ENCODE measurements at regions not wholly inside any gene's neighbourhood (a gene's known extent, or its start where the extent isn't known, plus 50 kb on each side); places are given as distances from the start of the nearest gene placed in this dataset.
"Not testable (repeated sequence)": the region's sequence is repeated elsewhere in the genome, so short reads cannot be mapped to it uniquely, and the experiment has no call there.

DNA sequence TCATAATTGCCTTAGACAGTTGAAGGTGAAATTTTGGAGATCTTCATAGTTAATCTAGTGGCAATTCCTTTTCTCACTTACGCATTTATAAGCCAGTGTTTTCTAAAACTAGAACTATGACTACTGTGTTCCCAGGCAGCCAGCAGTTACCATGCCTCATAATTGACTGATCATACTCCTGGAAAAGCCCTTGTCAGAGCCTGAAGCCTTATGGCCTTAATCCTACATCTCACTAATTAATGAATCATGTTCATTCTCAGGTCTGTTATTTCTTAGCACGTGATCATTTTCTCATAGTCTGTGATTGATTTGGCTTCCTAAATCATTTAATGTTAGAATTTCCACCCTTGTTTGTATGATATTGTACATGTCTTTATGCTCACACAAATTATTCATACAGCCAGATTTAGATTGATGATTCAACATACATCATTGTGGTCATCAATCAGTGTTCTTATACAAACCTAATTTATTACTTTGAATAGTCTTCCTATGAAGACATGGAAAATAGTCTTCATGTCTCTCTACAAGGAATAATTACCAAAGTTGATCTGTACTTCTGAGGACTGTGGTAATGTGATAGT lies 132.6 kb upstream of the ASCC3 start:
- DNase-seq (ENCODE audit: low spot score), result no peak

DNA sequence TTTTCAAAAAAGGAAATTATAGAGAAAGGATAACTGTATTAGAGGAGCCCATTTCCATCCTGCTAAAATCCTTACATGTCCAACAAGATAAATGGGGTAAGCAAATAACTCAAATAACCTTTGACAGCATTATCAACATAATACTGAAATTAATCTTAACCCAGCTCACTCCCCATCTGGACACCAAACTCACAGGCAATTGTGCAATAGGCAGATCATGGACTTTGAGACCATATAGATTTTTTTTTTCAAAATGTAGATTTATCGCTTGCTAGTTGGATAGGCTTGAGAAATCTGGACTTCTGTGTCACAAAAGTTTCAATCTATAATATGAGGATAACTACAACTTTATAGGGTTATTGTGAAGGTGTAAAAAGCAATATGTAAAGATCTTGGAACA lies 134.4 kb upstream of the ASCC3 start:
- DNase-seq (ENCODE audit: low spot score), result no peak

- DNase-seq (ENCODE audit: low spot score), result no peak
Observed at GRCh38 chr6:101016163-101016562, 135.0 kb upstream of the ASCC3 start.

GRCh38 chr6:101018157-101018556 lies 137.0 kb upstream of the ASCC3 start:
- DNase-seq (ENCODE audit: low spot score), result no peak

DNA sequence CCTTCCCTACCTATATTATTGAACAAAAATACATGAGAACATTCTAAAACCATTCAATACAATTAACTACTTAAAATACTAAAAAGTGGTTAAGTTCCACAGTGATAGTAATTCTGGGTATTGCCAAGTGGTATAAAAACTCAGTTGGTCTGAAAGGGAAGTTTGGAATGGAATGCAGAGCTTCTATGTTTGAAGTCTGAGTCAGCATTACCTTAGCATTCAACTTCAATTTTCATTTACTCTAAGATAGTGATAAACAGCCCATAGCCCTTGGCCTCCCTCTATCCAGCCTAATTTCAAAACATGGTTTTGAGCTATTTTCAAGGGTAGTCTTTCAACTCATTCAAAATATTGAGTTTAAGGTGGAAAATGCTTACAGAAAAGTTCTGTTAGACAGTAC lies 140.4 kb upstream of the ASCC3 start:
- DNase-seq (ENCODE audit: low spot score), result no peak

- DNase-seq (ENCODE audit: low spot score), result no peak
Observed at GRCh38 chr6:101042966-101043365, 161.8 kb upstream of the ASCC3 start.

DNA sequence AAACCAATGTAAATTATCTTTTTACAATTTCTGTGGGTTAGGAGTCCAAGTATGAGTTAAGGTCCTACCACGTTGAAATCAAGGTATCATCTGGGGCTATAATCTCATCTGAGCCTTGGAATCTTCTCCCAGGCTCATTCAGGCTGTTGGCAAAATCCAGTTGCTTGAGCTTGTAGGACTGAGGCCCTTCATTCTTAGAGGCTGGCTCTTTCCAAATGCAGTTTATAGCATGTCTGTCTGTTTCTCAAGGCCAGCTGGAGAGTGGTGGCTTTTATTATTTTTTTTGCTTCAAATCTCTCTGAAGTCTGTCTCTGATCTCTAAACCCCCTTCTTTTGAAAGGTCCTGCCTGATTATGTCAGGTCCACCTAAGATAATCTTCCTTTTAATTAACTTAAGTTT lies 177.2 kb upstream of the ASCC3 start:
- DNase-seq (ENCODE audit: low spot score), result no peak

DNA sequence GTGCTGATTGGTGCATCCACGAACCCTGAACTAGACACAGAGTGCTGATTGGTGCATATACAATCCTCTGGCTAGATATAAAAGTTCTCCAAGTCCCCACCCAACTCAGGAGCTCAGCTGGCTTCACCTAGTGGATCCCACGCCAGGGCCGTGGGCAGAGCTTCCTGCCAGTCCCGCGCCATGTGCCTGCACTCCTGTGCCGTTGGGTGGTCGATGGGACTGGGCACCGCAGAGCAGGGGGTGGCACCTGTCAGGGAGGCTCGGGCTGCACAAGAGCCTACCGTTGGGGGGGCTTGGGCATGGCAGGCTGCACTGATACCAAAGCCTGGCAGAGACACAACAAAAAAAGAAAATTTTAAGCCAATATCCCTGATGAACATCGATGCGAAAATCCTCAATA lies 185.4 kb upstream of the ASCC3 start:
- DNase-seq (ENCODE audit: low spot score), result no peak

- DNase-seq (ENCODE audit: low spot score), result no peak
Observed at GRCh38 chr6:101069191-101069795, 188.2 kb upstream of the ASCC3 start.

GRCh38 chr6:101070044-101070608 lies 189.0 kb upstream of the ASCC3 start:
- DNase-seq (ENCODE audit: low spot score), result no peak

DNA sequence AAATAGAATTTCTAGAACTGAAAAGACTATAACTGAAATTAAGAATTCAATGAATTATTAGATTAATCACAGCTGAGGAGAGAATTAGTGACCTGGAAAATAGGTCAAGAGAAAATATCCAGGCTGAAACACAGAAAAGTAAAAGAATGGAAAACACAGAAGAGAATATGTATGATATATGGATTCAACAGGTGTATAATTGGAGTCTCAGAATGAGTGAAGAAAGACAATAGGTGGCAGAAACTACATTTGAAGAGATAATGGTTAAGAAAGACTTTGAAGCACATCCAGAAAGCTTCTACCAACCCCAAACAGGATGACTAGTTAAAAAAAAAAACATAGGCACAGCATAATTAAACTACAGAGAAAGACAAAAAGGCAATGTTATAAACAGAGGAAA lies 196.2 kb upstream of the ASCC3 start:
- DNase-seq (ENCODE audit: low spot score), result no peak

GRCh38 chr6:101079696-101080270 lies 198.7 kb upstream of the ASCC3 start:
- no peak for DNase-seq (ENCODE audit: low spot score)

DNA sequence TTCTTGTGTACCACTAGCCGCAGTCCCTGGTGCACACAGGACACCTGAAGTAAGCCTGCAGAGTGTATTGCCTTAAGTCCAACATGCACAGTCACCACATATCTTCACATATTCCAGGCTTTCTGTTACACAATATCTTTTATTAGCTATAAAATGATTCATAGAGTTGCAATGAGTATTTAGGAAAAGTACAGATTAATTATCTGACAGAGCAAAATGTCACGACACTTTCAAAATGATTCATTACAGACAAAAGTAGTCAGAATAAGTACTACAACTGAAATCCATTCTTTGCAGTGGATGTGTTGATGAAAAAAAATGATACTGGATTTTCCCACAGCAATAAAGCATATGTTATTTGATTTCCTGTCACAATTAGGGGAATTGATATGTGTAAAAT lies 199.5 kb upstream of the ASCC3 start:
- DNase-seq (ENCODE audit: low spot score), result no peak

- DNase-seq (ENCODE audit: low spot score), result no peak
Observed at GRCh38 chr6:101083533-101084175, 202.5 kb upstream of the ASCC3 start.

DNA sequence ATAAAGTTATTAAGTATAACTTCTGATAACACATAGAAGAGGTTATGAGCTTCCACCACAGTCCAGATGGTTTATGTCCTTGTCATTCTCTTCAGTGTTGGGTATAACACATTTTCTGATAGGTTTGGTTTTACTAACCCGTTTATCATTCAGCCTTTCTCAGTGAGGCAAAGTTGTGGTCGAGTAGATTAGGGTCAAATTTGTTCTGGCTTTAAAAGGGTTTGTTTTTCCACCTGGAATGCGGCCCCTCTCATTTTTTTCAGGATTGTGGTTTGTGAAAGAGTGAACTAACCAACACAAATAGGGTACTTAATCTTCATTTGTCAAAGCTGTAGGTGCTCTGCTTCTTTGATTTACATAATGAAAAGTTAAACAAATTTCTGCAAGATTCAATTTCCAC lies 204.2 kb upstream of the ASCC3 start:
- DNase-seq (ENCODE audit: low spot score), result no peak

- DNase-seq (ENCODE audit: low spot score), result no peak
Observed at GRCh38 chr6:101086473-101086872, 205.3 kb upstream of the ASCC3 start.

DNA sequence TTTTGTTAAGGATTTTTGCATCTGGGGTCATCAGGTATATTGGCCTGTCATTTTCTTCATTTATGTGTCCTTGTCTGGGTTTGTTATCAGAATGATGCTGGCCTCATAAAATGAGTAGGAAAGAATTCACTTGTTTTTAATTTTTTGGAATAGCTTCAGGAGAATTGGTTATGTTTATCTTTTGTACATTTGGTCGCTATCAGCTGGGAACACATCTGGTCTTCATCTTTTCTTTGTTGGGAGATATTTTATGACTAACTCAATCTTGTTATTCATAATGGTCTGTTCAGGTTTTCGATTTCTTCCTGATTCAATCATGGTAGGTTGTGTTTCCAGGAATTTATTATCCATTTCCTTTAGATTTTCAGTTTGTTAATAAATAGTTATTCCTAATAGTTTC lies 207.5 kb upstream of the ASCC3 start:
- DNase-seq (ENCODE audit: low spot score), result no peak

- DNase-seq (ENCODE audit: low spot score), result no peak
Observed at GRCh38 chr6:101089640-101090039, 208.5 kb upstream of the ASCC3 start.

- no peak for DNase-seq (ENCODE audit: low spot score)
Observed at GRCh38 chr6:101090281-101090680, 209.2 kb upstream of the ASCC3 start.

DNA sequence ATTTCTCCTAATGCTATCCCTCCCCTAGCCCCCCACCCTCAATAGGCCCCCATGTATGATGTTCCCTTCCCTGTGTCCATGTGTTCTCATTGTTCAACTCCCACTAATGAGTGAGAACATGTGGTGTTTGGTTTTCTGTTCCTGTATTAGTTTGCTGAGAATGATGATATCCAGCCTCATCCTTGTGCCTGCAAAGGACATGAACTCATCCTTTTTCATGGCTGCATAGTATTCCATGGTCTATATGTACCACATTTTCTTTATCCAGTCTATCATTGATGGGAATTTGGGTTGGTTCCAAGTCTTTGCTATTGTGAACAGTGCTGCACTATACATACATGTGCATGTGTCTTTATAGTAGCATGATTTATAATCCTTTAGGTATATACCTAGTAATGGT lies 217.5 kb upstream of the ASCC3 start:
- not testable (repeated sequence) for DNase-seq (ENCODE audit: low spot score)

DNA sequence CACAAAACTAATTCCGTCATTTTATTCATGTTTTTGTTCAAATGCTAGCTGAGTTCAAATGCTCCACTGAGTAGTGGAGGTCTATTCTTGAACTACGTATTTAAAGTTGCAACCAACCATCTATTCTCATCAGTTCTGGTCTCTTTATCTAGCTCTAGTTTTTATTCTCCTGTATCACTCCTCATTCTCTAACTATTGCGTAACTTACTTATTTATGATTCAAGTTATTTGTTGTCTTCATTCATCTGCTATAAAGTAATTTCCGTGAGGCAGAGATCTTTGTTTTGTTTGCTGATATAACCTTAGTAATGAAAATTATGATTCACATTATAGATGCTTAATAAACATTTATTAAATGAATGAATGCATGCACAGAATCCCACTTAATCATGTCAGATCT lies 221.6 kb upstream of the ASCC3 start:
- no peak for DNase-seq (ENCODE audit: low spot score)

- DNase-seq (ENCODE audit: low spot score), result no peak
Observed at GRCh38 chr6:101108286-101108685, 227.2 kb upstream of the ASCC3 start.

GRCh38 chr6:101110814-101111213 lies 229.7 kb upstream of the ASCC3 start:
- no peak for DNase-seq (ENCODE audit: low spot score)

Data from CD4-positive, alpha-beta T cell treated with Interleukin-6 at 100 ng/mL for 8 hours (primary cell).